GM21737 (cell line): ENCODE measurements at regions not wholly inside any gene's neighbourhood (a gene's known extent, or its start where the extent isn't known, plus 50 kb on each side); places are given as distances from the start of the nearest gene placed in this dataset.

ENCODE experiments used
- ATAC-seq: cut with Tn5 transposase; IDR thresholded peaks from one replicate; pipeline ENCODE4 v1.9.1; 2021; ENCODE audit warnings: mild to moderate bottlenecking, moderate library complexity; ENCODE audit not compliant: unreplicated experiment

GRCh38 chr18:46341986-46342525 is 237.9 kb downstream of the HAUS1 start:
- no peak for ATAC-seq

- ATAC-seq = no peak
Observed at GRCh38 chr18:46343456-46343855, 239.3 kb downstream of the HAUS1 start.

GRCh38 chr18:46343931-46344372 is 239.8 kb downstream of the HAUS1 start:
- peak; percentile 70 for ATAC-seq

- no peak for ATAC-seq
Observed at GRCh38 chr18:46344416-46345180, 240.4 kb downstream of the HAUS1 start.

- no peak for ATAC-seq
Observed at GRCh38 chr18:46345181-46345465, 240.9 kb downstream of the HAUS1 start.

- ATAC-seq = no peak
Observed at GRCh38 chr18:46346213-46346612, 242.0 kb downstream of the HAUS1 start.

GRCh38 chr18:46346896-46347630 is 242.9 kb downstream of the HAUS1 start:
- ATAC-seq = no peak

- no peak for ATAC-seq
Observed at GRCh38 chr18:46350598-46351159, 246.5 kb downstream of the HAUS1 start.

GRCh38 chr18:46352520-46353250 is 248.5 kb downstream of the HAUS1 start:
- ATAC-seq = no peak

GRCh38 chr18:46353460-46353859 is 249.3 kb downstream of the HAUS1 start:
- no peak for ATAC-seq

GRCh38 chr18:46356278-46357033 is 252.3 kb downstream of the HAUS1 start:
- ATAC-seq = no peak

- ATAC-seq = no peak
Observed at GRCh38 chr18:46360102-46360699, 256.0 kb downstream of the HAUS1 start.

GRCh38 chr18:46360866-46361265 is 256.7 kb downstream of the HAUS1 start:
- no peak for ATAC-seq

GRCh38 chr18:46362533-46362932 is 258.3 kb downstream of the HAUS1 start:
- no peak for ATAC-seq

GRCh38 chr18:46364048-46364447 is 259.9 kb downstream of the HAUS1 start:
- ATAC-seq = no peak

GRCh38 chr18:46366201-46366600 is 262.0 kb downstream of the HAUS1 start:
- ATAC-seq = no peak

- no peak for ATAC-seq
Observed at GRCh38 chr18:46366751-46367376, 262.7 kb downstream of the HAUS1 start.

GRCh38 chr18:46369323-46369722 is 265.1 kb downstream of the HAUS1 start:
- no peak for ATAC-seq

- no peak for ATAC-seq
Observed at GRCh38 chr18:46370898-46371297, 266.7 kb downstream of the HAUS1 start.

GRCh38 chr18:46372670-46373069 is 268.5 kb downstream of the HAUS1 start:
- ATAC-seq = no peak
